VCaP (cell line): ENCODE measurements at regions not wholly inside any gene's neighbourhood (a gene's known extent, or its start where the extent isn't known, plus 50 kb on each side); places are given as distances from the start of the nearest gene placed in this dataset.
"Not testable (repeated sequence)": the region's sequence is repeated elsewhere in the genome, so short reads cannot be mapped to it uniquely, and the experiment has no call there.

Experiments used
- H3K27ac ChIP-seq: fragments of 450-650 bp; 2 replicates; pipeline ENCODE4 v1.5.1; 2017
- TF ChIP-seq, protein P1 (sequence below): fragments of 450-650 bp; conservative IDR thresholded peaks from 2 replicates; pipeline ENCODE4 v1.5.1; 2017; ENCODE audit warnings: mild to moderate bottlenecking, moderate library complexity

DNA sequence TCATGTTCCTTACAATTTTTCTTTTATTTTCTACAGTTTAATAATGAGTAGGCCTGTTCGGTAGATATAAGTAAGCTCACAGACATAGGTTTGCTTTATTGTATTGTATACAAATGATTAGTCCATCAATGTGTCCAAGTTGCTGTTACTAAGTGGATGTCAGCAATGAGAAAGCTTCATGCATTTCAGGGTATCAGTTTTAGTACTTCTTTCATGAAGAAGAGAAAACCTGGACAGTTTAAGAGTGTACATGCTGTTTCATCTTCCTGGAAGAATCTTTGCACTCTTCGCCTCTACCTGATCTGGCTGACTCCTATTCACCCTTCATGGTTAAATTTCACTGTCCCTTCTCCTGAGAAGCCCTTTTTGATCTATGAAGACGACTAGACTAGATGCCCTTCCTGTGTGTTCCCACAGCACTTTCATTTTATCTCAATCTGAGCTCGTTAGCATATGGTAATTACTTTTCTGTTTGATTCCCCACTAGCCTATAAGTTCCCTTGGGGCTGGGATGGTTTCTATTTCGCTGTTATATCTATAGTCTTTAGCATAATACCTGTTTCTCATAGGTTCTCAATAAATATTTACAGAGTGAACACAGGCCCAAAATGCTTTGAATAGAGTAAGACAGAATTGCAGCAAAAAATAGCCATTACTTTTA lies 70.7 kb downstream of the CETN3 start:
- TF ChIP-seq, protein P1, sequence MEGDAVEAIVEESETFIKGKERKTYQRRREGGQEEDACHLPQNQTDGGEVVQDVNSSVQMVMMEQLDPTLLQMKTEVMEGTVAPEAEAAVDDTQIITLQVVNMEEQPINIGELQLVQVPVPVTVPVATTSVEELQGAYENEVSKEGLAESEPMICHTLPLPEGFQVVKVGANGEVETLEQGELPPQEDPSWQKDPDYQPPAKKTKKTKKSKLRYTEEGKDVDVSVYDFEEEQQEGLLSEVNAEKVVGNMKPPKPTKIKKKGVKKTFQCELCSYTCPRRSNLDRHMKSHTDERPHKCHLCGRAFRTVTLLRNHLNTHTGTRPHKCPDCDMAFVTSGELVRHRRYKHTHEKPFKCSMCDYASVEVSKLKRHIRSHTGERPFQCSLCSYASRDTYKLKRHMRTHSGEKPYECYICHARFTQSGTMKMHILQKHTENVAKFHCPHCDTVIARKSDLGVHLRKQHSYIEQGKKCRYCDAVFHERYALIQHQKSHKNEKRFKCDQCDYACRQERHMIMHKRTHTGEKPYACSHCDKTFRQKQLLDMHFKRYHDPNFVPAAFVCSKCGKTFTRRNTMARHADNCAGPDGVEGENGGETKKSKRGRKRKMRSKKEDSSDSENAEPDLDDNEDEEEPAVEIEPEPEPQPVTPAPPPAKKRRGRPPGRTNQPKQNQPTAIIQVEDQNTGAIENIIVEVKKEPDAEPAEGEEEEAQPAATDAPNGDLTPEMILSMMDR: no peak
- H3K27ac ChIP-seq: no peak overlapping the region

DNA sequence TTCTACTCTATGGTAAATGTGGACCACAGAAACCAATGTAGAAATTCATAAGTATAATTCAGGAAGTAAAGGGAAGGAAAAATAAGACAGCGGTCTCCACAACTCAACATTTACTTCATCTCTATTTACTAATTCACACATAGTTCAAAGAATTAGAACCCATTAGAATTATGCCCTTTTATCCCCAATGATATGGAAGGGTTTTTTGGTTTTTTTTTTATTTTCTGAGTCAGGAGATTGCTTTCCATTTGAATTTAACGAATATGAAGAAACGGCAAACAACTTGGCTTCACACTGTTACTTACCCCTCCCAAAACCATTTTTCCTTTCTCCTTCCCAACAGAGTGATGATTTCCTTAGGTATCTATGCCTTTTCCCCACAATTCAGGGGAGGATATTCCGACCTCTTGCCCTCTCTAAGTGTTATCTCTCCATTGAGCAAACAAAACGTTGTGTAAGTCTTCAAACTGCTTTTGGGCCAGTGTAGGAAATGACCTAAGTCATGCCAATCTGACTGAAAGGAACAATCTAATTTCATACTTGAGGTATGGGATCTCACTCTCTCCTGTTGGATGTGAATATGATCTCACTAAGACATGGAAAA lies 72.0 kb downstream of the CETN3 start:
- TF ChIP-seq, protein P1: no peak
- no peak overlapping the region for H3K27ac ChIP-seq

DNA sequence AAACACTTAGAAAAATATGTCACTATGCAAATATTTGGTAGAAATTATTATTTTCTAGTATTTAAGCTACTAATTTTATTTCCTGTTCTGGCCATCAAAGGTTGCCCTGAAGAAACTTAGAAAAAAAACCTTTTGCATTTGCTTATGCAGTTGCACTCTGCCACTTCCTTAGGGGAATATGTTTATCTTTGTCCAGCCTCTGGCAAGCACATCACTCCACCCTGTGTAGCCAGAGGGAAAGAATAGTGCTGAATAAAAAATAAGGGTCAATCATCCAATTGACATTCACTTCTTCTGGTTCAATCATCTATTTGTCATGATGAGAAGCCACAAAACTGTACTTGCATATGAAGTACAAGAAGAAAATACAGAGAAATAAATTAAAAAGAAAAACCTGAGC lies 72.8 kb downstream of the CETN3 start:
- TF ChIP-seq, protein P1: no peak
- no peak overlapping the region for H3K27ac ChIP-seq

DNA sequence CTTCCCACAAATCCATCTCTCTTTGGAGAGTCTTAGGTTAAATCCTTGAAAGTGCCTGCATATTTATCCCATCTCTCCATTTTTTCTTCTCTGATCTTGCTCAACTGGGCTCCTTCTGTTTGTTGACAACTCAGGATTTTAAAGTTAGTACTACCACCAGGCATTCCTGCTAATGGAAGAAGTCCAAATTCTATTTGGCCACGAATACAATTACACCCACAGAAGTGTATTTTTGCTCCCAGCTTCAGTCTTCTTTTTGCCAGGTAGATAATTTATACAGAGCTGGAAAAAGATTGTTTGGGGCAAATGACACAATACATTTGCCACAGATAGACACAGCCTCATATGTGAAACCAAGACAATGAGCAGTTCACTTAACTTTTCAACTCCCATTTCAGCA lies 74.8 kb downstream of the CETN3 start:
- no peak overlapping the region for H3K27ac ChIP-seq
- TF ChIP-seq, protein P1: no peak

DNA sequence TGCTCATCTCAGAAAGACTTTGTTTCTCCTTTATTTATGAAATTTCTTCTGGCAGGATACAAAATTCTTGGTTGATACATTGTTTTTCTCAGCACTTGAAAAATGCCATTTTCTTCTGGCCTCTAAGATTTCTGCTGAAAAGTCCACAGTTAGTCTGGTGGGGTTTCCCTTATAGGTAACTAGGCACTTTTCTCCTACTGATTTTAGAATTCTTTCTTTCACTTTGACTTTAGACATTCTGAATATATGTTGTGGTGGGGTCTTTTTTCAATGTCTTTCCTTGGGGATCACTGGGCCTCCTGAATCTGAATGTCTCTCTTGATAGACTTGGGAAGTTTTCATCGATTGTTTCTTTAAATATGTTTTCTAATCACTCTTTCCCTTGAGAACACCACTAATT lies 79.6 kb downstream of the CETN3 start:
- TF ChIP-seq, protein P1: no peak
- H3K27ac ChIP-seq: no peak overlapping the region

DNA sequence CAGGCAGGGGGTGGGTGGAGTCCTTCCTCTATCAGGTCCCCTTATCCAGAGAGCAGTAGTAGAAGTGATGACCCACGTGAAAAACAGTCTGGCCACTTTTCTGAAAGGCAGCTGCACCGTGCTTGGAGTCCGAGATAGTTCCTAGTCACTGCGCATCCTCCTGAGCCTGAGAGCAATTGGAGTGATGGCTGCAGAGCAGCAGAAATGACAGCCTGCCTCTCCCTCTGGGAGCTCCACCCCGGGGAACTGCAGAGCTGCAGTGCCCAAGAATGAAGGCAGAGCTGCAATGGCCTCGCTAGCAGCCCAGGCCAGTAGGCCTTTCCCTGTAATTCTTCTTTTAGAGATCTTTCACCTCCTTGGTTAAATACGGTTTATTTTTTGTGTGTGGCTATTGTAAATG lies 82.6 kb downstream of the CETN3 start:
- no peak overlapping the region for H3K27ac ChIP-seq
- TF ChIP-seq, protein P1: no peak

DNA sequence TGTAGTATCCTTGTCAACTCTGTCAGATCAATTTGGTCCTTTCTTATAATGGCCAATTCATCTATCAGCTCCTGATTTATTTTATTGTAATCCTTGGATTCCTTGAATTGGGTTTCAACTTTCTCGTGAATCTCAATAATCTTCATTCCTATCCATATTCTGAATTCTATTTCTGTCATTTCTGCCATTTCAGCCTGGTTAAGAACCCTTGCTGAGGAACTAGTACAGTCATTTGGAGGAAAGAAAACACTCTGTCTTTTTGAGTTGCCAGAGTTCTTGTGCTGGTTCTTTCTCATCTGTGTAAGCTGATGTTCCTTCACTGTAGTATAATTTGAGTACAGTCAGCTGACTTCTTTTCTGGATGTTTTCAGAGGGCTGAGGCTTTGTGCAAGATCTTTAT lies 84.5 kb downstream of the CETN3 start:
- TF ChIP-seq, protein P1: no peak
- H3K27ac ChIP-seq: no peak overlapping the region

DNA sequence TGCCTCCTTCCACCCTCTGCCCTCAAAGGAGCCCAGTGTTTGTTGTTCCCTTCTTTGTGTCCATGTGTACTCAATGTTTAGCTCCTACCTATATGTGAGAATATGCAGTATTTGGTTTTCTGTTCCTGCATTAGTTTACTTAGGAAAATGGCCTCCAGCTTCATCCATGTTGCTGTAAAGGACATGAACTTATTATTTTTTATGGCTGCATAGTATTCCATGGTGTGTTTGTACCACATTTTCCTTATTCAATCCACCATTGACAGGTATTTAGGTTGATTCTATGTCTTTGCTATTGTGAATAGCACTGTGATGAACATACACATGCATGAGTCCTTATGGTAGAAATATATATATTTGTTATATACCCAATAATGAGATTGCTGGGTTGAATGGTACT lies 89.2 kb downstream of the CETN3 start:
- not testable (repeated sequence) for H3K27ac ChIP-seq
